ENCODE measurements at regions not wholly inside any gene's neighbourhood (a gene's known extent, or its start where the extent isn't known, plus 50 kb on each side); places are given as distances from the start of the nearest gene placed in this dataset.

GRCh38 chr6:84379142-84379541 lies 151.7 kb upstream of the CEP162 start:
- no peak for DNase-seq
- TF ChIP-seq GATA1 (IDR thresholded peaks at IDR 0.05; ENCODE audit: low read depth, low read length) (no peak), POLR2A (IDR thresholded peaks at IDR 0.05; ENCODE audit: low read length) (no peak)

DNA sequence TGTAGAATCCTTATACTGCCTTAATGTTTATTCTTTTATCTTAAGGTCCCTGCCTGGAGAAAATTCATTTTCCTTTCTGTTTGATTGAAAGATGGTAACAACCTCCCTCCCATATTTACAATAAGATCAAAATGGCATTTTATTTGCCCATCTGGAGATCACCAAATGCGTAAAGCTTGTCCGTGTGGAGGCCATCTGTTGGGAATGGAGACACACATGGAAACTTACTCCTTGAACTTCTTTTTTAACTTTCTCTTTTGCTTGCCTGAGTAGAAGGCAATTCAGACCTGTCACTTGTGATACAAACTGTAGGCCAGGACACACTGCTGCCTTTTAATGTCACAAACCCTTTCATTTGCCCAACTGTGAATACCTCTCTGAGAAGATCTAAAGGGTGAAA lies 144.8 kb upstream of the CEP162 start:
- no peak for DNase-seq
- TF ChIP-seq POLR2A (IDR thresholded peaks at IDR 0.05; ENCODE audit: low read length) (no peak), GATA1 (IDR thresholded peaks at IDR 0.05; ENCODE audit: low read depth, low read length) (no peak)

GRCh38 chr6:84371681-84372080 lies 144.2 kb upstream of the CEP162 start:
- no peak for DNase-seq
- TF ChIP-seq GATA1 (IDR thresholded peaks at IDR 0.05; ENCODE audit: low read depth, low read length) = no peak
- TF ChIP-seq POLR2A (IDR thresholded peaks at IDR 0.05; ENCODE audit: low read length) = no peak

DNA sequence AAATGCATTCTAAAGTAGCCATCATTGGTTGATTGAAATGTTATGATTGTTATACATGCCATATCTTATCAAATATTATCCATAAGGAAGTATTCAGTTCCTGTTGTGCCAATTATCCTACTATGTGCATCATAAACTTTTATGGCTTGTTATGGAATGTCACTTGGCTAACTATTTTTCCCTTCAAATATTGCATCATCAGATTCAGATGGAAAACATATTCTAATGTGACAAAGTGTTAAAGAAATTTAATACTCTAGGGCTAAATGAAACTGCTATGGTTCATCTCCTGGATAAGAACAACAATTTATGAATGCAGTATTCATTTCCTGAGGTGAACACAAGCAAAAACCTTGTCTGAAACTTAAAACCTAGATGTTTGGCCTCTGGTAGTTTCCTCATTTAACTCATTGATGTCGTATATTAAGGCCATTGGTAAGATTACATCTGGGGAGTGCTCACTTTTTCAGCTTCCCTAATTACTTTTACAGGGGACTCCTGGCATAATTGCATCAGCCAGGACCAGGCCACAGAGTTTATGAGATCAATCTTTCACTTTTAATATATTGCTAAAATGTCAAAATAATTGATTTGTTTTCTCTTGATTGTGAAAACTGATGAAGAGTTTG lies 134.9 kb upstream of the CEP162 start:
- TF ChIP-seq POLR2A (IDR thresholded peaks at IDR 0.05; ENCODE audit: low read length) = no peak
- TF ChIP-seq GATA1 (IDR thresholded peaks at IDR 0.05; ENCODE audit: low read depth, low read length) = no peak
- no peak for DNase-seq

DNA sequence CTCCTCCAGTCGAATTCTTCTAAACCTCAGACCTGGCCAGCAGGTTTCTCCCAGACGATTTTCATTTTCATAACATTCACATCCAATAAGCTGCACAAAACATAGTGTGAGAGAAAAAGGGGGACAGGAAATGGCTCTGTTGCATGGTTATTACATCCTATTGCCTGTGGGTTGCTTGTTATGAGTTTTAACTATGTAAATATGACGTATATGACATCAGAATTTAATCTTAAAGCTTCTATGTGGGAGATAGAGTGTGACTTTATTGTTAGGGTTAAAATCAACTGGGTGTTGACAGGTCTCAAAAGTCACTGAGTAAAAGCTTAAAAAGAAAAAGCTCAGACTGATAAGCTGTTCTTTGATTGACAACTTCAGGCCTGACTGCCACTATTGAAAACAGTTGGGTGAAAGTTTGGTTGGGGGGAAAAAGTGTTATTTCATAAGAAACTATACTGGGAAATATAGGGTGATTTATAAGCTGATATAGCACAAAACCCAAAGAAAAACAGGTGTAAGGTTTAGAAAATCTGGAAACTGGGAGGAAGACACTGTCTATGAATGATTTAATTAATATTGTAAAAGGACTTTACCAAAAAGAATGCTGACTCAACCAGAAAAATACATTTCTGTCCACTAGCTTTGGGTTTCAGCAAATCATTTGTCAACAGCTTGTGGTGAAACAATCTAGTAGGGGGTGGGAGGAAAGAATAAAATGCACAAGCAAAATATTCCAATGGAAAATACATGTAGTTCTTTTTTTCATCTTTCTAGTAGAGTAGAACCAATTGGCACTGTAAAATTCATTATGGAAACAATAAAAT lies 134.1 kb upstream of the CEP162 start:
- TF ChIP-seq POLR2A (IDR thresholded peaks at IDR 0.05; ENCODE audit: low read length) = no peak
- TF ChIP-seq GATA1 (IDR thresholded peaks at IDR 0.05; ENCODE audit: low read depth, low read length) = no peak

GRCh38 chr6:84360039-84360438 lies 132.6 kb upstream of the CEP162 start:
- no peak for TF ChIP-seq POLR2A (IDR thresholded peaks at IDR 0.05; ENCODE audit: low read length)
- no peak for TF ChIP-seq GATA1 (IDR thresholded peaks at IDR 0.05; ENCODE audit: low read depth, low read length)
- DNase-seq = no peak

More for the DNA sequence above, 134.1 kb upstream of the CEP162 start:
- DNase-seq = no peak

DNA sequence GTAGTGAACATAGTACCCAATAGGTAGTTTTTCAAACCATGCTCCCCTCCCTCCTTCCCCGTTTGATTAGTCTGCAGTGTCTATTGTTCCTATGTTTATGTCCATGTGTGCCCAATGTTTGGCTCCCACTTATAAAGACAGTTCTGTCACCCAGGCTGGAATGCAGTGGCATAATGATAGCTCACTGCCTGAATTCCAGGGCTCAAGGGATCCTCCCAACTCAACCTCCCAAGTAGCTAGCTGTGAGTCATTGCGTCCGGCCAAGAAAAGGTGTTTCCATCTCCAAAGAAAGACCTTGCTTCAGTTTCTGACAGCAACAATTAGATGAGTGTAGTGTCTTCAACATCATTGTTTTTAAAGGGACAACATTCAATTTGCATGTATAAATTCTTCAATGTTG lies 131.1 kb upstream of the CEP162 start:
- no peak for DNase-seq
- TF ChIP-seq GATA1 (IDR thresholded peaks at IDR 0.05; ENCODE audit: low read depth, low read length) (no peak), POLR2A (IDR thresholded peaks at IDR 0.05; ENCODE audit: low read length) (no peak)

DNA sequence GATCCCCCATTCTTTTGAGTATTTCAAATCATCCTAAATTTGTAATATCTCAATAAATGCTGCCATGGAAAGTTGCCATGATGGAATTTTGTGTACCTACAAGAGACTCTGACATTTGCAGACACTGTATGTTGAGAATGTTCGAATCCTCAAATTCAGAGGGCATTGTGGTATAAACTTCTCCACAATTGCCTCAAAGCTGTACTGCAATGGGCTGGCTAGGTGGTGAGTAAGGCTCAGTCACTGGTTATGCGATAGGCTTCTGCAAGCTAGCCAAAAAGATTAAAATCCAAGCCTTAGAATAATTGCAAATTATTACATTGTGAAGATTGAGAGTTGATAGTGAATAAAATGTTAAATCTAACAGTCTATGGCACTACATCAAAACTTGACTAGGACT lies 130.2 kb upstream of the CEP162 start:
- no peak for DNase-seq
- TF ChIP-seq POLR2A (IDR thresholded peaks at IDR 0.05; ENCODE audit: low read length) (no peak), GATA1 (IDR thresholded peaks at IDR 0.05; ENCODE audit: low read depth, low read length) (no peak)

DNA sequence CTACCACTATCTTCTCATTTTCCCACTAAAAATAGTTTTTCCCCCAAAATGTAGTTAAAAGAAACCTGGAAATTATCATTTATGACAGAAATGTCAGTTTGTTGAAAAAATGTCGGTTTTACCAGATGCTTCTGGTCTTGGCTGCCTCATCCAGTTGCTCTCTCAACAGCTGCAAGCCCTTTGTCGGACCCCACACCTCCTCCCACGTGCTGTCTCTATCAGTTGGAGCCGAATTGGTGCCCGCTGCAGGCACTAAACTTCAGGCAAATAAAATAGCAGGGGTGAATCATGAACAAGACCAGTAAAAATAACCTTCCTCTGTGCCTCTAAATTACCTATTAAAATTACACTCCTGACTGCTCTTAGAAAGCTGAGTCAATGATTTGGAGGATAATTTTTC lies 129.5 kb upstream of the CEP162 start:
- DNase-seq = no peak
- TF ChIP-seq POLR2A (IDR thresholded peaks at IDR 0.05; ENCODE audit: low read length) = no peak
- no peak for TF ChIP-seq GATA1 (IDR thresholded peaks at IDR 0.05; ENCODE audit: low read depth, low read length)

- TF ChIP-seq POLR2A (IDR thresholded peaks at IDR 0.05; ENCODE audit: low read length) (no peak), GATA1 (IDR thresholded peaks at IDR 0.05; ENCODE audit: low read depth, low read length) (no peak)
- no peak for DNase-seq
Measured at GRCh38 chr6:84353459-84354423, 126.3 kb upstream of the CEP162 start.

- DNase-seq = no peak
- TF ChIP-seq GATA1 (IDR thresholded peaks at IDR 0.05; ENCODE audit: low read depth, low read length) (no peak), POLR2A (IDR thresholded peaks at IDR 0.05; ENCODE audit: low read length) (no peak)
Measured at GRCh38 chr6:84350397-84350796, 123.0 kb upstream of the CEP162 start.

GRCh38 chr6:84349542-84349941 lies 122.1 kb upstream of the CEP162 start:
- no peak for DNase-seq
- TF ChIP-seq GATA1 (IDR thresholded peaks at IDR 0.05; ENCODE audit: low read depth, low read length) (no peak), POLR2A (IDR thresholded peaks at IDR 0.05; ENCODE audit: low read length) (no peak)

- TF ChIP-seq POLR2A (IDR thresholded peaks at IDR 0.05; ENCODE audit: low read length) = no peak
- TF ChIP-seq GATA1 (IDR thresholded peaks at IDR 0.05; ENCODE audit: low read depth, low read length) = no peak
- no peak for DNase-seq
Measured at GRCh38 chr6:84348801-84349200, 121.4 kb upstream of the CEP162 start.

DNA sequence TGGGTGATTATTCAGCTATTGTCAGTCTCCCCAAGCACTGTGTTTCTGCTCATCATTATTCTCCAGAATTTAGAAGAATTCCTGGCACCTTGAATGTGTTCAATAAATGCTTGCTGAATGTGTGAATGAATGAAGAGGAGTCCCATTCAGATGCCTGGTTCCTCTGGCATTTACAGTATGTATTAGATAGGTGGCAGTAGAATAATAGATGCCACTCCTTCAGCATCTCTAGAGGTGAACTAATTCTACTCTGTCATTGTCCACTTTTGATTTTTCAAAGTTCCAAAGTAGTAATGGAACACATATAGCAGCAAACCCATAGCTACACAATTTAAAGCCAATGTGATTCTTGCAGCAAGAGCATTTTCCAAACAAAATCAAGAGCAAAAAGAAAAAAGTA lies 118.9 kb upstream of the CEP162 start:
- no peak for TF ChIP-seq POLR2A (IDR thresholded peaks at IDR 0.05; ENCODE audit: low read length)
- DNase-seq = no peak

All from erythroblast (primary cell).